Caki2 (cell line): ENCODE measurements at regions not wholly inside any gene's neighbourhood (a gene's known extent, or its start where the extent isn't known, plus 50 kb on each side); places are given as distances from the start of the nearest gene placed in this dataset.
"Not testable (repeated sequence)": the region's sequence is repeated elsewhere in the genome, so short reads cannot be mapped to it uniquely, and the experiment has no call there.

Experiments used
- DNase-seq: peaks from one replicate; pipeline ENCODE4 v3.0.0-alpha.2; 2015; ENCODE audit warnings: low read depth
- in situ Hi-C: cut with HindIII; loops from 2 replicates; pipeline ENCODE4 v1.10.0; 2016; ENCODE audit warnings: low sequenced_read_pairs, low pct_unique_long_range_greater_than_20kb, mixed read lengths

DNA sequence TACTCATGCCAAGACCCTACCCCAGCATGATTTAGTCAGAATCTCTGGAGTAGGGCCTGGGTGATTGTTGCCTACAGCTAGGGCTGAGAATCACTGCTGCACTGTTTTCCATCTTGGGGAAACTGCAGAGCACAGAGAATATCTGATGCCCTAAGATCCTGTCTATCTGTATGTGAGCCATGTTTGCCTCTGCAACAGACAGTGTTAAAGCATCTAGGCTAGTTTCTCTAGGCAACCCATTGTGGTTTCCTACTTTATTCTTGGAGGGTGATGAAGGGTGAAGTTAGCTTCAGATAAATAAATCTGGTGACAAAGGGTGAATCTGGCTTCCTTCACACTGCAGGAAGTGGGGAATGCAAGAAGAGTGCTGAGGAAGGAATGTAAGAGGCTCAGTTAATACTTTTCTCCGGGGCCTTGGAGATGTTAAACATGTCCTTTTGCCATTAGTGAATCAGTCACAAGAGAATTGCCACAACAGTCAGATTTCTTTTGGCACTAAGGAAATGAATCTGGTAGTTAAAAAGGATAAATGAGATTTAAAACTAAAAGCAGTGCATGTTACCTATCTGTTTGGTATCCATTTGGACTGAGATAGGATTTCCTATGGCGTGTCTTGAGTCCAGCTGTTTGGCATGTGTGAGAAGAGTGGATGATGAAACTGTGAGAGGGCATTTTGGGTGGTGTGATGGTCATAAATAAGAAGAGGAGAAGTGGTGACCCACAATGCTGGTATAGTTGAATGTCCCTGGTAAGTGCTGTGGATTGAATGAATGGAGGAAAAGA, 119.6 kb upstream of the IKBKE start:
- DNase-seq, in situ Hi-C loops: not testable (repeated sequence)

DNA sequence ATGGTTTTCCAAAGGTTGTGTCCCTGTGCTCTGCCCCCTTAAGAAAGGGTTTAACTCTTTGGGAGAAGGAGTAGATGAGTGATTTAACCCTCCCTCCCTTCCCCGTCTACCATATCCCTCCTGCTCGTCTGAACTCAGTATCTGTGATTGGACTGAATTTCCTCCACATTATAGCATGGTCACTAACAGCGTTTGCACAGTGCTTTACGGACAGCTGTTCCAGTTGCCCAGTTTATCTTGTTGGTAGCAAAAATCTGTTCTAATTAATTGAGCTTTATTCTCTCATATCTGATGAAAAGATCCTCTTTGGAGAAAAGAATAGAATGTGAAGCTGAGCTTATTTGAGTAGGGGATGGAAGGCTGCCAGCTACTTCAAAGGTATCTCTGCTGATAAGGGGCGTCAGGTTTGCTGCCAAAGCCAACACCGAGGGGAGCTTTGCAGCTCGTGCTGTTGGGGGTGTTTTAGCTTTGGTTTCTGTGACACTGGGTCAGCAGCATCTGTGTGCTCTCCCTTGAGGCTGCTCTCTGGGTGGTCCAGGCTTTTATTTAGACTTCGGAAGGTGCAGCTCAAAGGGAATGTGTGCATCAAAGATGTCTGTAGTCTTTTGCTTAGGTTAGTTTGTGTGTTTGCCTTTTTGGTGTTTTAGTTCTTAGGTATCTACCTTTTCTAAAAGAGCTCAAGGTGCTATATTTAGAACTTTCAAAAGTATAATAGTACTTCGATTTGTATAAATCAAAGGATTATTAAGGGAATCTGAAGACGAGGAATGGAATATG, 118.8 kb upstream of the IKBKE start:
- in situ Hi-C loops, result not testable (repeated sequence)

DNA sequence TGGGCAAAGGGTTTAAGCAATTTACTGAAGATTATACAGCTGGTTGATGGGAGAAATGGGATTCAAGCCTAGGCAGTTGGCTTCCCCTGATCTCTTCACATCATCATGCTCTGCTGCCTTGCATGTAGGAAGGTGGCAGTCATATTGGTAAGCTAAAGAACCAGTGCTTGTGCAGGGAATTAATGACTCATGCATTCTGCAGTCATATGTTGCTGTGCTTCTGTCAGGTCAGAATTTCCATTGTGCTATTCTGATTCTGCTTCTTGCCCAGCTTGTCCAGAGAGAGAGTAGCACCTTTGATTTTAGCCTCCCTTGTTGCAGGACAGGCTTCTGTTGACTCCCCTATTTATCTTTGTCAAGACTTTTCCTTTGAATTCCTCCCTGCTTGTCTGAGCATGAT, 114.0 kb upstream of the IKBKE start:
- in situ Hi-C loops, result not testable (repeated sequence)

More for the DNA sequence above, 118.8 kb upstream of the IKBKE start:
- DNase-seq, result not testable (repeated sequence)

DNA sequence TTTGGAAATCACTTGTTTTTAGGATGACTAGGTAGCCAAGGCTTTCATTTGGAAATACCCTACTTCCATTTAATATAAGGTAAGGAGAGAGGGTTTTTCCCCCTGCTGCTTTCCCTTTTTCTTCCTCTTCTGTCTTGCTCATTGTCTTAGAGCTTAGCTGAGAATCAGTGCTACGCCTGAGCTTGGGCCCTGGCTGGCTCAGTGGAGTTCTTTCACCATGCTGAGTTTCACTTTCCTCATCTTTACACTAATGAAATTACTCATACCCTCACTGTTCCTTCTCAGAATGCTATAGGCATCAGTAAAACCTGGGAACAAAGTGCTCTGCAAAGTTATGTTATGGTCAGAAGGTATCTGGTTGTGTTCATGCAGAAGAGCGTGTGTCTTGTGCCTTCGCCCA, 112.3 kb upstream of the IKBKE start:
- in situ Hi-C loops, result not testable (repeated sequence)

More for the DNA sequence above, 114.0 kb upstream of the IKBKE start:
- peak; percentile 22 for DNase-seq

DNA sequence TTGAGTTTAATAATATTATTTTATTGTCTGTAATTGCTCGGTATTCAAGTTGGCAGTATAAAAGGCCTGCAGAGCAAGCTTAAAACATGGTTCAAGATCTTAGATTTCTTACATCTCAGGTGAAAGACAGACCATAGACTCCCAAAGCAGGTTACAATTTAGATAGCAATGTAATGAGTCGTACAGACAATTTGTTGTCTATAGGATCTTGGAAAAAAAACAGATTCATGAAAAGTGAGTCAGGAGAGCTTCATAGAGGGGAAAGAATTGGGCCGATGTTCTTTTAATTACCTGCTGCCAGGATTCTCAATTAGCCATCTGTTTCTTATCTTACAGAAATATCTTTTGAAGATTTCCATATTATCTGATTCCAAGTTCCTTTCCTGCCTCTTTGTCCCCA, 111.5 kb upstream of the IKBKE start:
- in situ Hi-C loops, DNase-seq: not testable (repeated sequence)

More for the DNA sequence above, 112.3 kb upstream of the IKBKE start:
- not testable (repeated sequence) for DNase-seq

DNA sequence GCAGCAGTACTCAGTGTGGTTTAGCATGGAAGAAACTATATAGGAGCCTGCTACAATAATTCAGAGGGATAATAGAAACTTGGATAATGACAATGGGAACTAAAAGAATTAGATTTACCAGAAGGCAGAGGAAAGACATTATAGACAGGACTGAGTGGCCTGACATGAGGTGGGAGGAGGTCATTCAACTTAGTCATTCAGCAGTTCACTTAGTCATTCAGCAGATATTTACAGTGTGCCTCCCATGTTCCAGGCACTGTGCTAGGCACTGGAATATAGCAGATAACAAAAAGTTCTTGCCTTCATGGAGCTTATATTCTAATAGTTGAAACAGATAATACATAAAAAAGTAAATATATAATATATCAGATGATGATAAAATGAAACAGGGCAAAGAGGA, 110.9 kb upstream of the IKBKE start:
- DNase-seq, in situ Hi-C loops: not testable (repeated sequence)

DNA sequence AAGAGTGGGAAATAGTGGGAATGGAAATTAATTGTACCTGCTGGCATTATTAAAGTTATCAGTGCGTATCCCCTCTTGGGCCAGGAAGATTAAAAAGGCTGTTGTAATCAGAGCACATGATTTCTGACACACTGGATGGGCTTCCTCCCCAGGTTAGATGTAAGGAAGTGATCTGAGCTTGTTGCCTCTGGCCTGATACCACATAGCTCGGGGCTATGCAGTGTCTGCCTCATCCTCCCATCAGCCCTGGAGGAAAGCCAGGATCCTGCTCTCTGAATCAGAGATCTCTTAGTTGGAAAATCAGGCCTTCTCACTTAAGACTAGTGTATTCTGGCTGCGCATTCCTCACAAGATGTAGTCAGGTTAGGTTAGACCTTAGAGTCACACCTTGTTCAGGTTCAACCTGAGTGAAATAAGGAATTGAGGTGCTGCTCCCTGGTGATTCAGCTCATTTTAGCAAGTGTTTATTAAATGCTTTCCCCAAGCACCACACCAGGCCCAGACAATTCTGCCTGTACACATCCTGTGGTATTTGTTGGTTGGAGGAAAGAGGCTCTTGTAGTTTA, 108.2 kb upstream of the IKBKE start:
- in situ Hi-C loops, DNase-seq: not testable (repeated sequence)

DNA sequence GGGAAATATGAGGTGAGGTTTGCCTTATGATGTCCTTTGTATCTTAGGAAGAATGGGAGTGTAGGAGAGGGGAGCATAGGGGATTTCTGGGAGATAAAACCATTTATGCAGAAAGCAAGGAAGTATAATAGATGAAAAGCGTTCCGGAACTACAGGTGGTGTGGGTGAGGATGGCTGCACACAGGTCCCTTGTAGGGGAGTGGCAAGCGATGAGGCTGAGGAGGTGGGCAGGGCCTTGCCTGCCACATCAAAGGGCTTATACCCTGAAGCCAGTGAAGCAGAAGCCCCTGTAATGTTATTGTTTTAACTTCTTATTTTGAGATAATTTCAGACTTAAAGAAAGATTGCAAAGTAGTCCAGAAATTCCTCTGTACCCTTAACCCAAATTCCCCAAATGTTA, 107.3 kb upstream of the IKBKE start:
- in situ Hi-C loops, DNase-seq: not testable (repeated sequence)

DNA sequence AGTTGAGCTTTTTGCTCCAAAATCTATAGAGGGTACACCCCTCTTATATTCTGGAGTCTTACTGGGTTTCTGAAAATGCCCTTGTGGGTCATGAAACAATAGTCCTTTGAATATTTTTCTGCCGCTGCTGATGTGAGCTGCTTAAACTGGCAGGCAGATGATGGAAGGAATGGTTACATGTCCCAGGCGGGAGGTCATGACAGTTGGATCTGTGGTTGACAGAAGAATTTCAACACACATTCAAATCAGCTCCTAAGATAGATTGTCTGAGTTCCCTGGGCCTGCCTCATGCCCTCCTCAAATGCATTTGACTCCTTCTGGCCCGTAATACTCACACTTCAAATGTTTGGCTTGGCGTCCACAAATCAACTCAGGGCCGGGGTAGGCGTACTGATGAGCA, 105.0 kb upstream of the IKBKE start:
- in situ Hi-C loops, DNase-seq: not testable (repeated sequence)

DNA sequence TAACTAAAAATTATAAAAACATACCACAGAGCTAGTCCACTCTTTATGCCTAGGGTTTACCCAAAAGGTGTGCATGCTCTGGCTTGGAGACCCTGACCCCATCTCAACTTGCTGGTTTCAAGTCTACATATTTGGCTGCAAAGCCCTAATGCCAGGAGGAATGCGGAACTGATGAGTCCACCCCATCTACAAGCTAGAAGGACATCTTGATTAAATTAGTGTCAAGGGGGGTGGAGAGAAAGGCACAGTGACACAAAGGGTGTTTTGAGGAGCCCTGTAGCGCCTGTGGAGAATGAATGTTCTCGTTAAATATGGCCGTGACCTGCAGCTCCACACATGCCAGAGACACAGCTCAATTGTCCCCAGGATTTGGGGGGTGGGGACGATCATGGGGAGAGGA, 104.1 kb upstream of the IKBKE start:
- in situ Hi-C loops, DNase-seq: not testable (repeated sequence)

DNA sequence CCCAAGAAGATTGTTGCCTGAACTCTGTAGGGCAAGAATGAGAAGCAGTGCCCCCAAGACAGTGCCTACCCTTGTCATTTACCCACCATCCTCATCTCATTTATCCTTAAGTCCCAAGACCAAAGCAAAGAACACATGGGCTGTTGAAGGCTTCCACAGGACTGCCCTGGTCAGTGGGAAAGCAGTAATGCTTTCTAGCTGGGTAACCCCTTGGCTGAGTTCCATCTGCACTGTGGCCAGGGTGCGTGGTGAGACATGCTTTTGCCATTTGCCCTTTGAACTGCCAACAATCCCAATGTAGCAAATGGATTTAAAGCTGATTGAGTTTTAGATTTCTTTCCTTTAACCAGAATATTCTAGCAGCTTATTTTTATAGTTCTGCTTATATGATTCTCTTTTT, 103.5 kb upstream of the IKBKE start:
- in situ Hi-C loops, DNase-seq: not testable (repeated sequence)

DNA sequence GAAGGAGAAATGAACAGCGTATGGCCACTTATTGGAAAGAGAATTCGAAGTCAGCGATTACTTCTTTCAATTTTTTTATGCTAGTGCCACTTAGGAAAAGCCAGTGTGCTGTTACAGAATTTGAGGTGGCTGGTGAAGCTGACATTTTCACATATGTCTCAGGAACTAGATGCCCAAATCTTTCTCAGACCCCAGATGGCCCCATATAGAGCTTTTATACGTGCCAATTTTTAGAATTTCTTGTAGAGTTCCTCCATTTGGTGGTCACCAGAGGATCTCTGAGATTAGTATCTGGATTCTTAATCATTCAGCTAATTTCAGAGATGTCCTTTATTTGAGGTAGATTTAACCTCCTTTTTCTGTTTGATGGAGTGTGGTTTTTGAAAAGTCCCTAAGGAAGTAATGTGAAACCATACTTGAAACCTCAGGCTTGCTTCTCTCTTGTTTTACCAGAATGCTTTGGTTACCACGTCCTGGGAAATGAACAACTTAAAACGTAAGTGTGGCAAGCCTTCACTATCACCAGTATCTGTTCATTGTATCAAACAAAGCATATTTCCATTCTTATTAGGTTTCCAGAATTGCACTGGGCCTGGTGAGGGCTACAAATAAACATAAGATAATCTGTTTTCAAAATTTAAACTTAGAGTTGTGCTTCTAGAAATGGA, 102.2 kb upstream of the IKBKE start:
- in situ Hi-C loops, result not testable (repeated sequence)

DNA sequence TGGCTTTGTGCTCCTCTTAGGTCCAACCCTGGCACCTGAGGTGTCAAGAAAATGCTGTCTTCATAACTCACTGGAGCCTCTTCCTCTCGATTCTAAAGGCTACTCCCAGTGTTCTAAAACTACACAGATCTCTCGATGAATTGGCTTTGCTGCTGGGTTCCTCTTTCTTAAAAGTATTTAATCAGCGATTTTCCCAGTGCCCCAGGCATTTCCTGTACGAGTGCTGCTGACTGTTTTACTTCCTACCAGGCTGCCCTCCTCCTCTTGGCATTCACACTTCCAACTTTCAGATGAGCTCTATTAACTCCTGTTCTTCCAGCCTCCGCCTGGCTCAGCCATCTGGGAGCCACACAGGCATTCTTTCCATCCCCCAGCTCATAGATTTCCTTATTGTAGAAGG, 95.6 kb upstream of the IKBKE start:
- DNase-seq, in situ Hi-C loops: not testable (repeated sequence)

More for the DNA sequence above, 102.2 kb upstream of the IKBKE start:
- DNase-seq, result not testable (repeated sequence)

DNA sequence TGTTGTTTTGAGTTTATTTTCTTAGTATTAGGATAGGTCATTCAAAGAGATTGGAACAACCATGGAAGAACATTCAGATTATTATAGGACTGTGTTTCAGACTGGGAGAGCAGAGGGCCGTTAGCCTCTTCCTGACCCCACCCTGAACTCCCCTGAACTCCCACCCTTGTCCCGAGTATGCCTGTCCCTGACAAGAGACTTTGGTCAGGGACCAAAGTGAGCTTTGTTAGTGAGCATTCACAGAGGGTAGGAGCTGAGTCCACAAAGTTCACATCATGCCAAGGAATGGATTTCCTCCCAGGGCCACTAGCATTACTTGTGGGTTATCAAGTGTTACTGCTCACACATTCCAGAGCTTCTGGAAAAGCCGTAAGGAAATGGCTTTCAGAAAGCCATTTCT, 94.7 kb upstream of the IKBKE start:
- in situ Hi-C loops, DNase-seq: not testable (repeated sequence)

DNA sequence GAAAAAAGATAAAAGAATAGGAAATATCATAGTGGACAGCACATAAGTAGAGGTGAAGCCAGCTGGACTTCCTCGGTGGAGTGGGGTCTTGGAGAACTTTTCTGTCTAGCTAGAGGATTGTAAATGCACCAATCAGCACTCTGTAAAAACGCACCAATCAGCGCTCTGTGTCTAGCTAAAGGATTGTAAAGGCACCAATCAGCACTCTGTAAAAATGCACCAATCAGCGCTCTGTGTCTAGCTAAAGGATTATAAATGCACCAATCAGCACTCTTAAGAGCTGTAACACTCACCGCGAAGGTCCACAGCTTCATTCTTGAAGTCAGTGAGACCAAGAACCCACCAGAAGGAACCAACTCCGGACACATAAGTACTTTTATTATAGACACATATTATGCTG, 91.8 kb upstream of the IKBKE start:
- in situ Hi-C loops, DNase-seq: not testable (repeated sequence)

DNA sequence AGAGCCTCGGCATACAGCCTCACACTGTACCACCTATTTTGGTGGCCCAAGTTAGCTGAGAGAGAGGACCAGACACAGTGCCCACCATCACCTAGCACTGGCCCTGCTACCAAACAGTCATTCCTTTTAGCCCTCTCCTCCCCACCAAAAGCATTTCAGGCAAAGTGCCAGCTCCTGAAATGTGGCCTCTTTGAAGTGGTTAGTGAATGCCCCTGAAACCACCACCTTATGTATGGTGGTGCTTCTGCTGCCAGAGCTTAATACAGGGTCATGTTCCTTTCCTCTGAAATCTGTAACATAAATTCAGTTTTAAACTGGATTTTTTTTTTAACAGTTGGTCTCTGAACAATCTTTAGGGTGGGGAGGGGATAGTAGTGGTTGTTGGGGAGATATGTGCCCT, 91.0 kb upstream of the IKBKE start:
- DNase-seq, in situ Hi-C loops: not testable (repeated sequence)

DNA sequence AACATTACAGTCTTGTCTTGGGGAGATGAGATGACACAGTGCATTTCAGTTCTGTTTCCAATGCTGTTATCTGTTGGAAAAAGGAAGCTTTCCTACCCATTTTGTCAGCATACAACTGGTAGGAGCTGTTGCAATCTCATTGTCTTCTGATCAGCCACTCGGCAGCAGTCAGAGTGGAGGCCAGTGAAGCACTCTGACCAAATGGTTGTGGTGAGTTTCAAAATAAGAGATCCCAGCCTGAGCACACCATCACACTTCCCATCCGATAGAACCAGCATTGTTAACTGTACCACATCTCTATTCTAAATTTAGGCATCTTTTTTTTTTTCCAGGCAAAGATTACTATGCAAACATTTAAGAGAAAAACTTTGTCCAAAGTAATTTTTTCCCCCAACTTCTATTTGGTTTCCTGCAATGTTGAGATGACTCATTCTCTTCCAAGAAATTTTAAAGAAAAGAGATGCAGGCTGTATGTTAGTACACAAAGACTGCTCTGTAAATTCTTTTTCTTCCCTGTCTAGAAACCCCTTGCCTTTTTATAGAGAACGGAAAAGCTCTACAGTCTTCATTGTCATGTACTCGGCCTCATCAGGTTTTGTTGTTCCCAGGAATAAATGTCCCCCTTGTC, 90.0 kb upstream of the IKBKE start:
- in situ Hi-C loops, DNase-seq: not testable (repeated sequence)
